HepG2 (cell line): ENCODE measurements at regions not wholly inside any gene's neighbourhood (a gene's known extent, or its start where the extent isn't known, plus 50 kb on each side); places are given as distances from the start of the nearest gene placed in this dataset.
"Not testable (repeated sequence)": the region's sequence is repeated elsewhere in the genome, so short reads cannot be mapped to it uniquely, and the experiment has no call there.

ENCODE experiments used
- CTCF ChIP-seq: sonication (generic); formaldehyde crosslinking; IDR thresholded peaks from 2 replicates; pipeline ENCODE4 v1.5.0; 2020; ENCODE audit warnings: mild to moderate bottlenecking, missing genetic modification reagents, moderate library complexity
- FOXA3 ChIP-seq: IDR thresholded peaks from 2 replicates; pipeline ENCODE4 v1.6.1; 2016; ENCODE audit warnings: missing genetic modification reagents, missing compliant biosample characterization
- HOXA9 ChIP-seq: sonication (generic); formaldehyde crosslinking; IDR thresholded peaks from 2 replicates; pipeline ENCODE4 v1.8.1; 2022; ENCODE audit warnings: missing genetic modification reagents, mild to moderate bottlenecking, moderate library complexity, borderline replicate concordance
- SRF ChIP-seq: IDR thresholded peaks from 2 replicates; pipeline ENCODE4 v1.6.1; 2011; ENCODE audit warnings: mild to moderate bottlenecking, low read depth, low read length, moderate library complexity
- ZFP36 ChIP-seq: fragments of 150-350 bp; IDR thresholded peaks from 2 replicates; pipeline ENCODE4 v1.6.1; 2018; ENCODE audit warnings: borderline replicate concordance, low read length, low read depth; ENCODE audit not compliant: partially characterized antibody
- ZKSCAN1 ChIP-seq: fragments of 150-350 bp; IDR thresholded peaks from 2 replicates; pipeline ENCODE4 v1.6.1; 2014; ENCODE audit warnings: low read length
- ZNF704 ChIP-seq: sonication (generic); formaldehyde crosslinking; IDR thresholded peaks from 2 replicates; pipeline ENCODE4 v1.8.1; 2023; ENCODE audit warnings: mild to moderate bottlenecking, inconsistent platforms, moderate library complexity, missing genetic modification reagents, borderline replicate concordance

GRCh38 chr11:110843053-110843452, 130.8 kb upstream of the ARHGAP20 start:
- not testable (repeated sequence) for TF ChIP-seq ZNF704 (CRISPR knock-in tag); ZFP36; FOXA3; CTCF (CRISPR knock-in tag); SRF; HOXA9 (CRISPR knock-in tag); ZKSCAN1
